ENCODE measurements at regions not wholly inside any gene's neighbourhood (a gene's known extent, or its start where the extent isn't known, plus 50 kb on each side); places are given as distances from the start of the nearest gene placed in this dataset.
"Not testable (repeated sequence)": the region's sequence is repeated elsewhere in the genome, so short reads cannot be mapped to it uniquely, and the experiment has no call there.

GRCh38 chr7:153743434-153743833 is 308.8 kb upstream of the DPP6 start:
- TF ChIP-seq, protein P1, sequence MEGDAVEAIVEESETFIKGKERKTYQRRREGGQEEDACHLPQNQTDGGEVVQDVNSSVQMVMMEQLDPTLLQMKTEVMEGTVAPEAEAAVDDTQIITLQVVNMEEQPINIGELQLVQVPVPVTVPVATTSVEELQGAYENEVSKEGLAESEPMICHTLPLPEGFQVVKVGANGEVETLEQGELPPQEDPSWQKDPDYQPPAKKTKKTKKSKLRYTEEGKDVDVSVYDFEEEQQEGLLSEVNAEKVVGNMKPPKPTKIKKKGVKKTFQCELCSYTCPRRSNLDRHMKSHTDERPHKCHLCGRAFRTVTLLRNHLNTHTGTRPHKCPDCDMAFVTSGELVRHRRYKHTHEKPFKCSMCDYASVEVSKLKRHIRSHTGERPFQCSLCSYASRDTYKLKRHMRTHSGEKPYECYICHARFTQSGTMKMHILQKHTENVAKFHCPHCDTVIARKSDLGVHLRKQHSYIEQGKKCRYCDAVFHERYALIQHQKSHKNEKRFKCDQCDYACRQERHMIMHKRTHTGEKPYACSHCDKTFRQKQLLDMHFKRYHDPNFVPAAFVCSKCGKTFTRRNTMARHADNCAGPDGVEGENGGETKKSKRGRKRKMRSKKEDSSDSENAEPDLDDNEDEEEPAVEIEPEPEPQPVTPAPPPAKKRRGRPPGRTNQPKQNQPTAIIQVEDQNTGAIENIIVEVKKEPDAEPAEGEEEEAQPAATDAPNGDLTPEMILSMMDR (conservative IDR thresholded peaks at IDR 0.05; ENCODE audit: low read length), result not testable (repeated sequence)
- not testable (repeated sequence) for TF ChIP-seq EZH2phosphoT487 (IDR thresholded peaks at IDR 0.05; ENCODE audit: borderline replicate concordance, low read depth, low read length)
